Kidney (tissue), 13 donors: ENCODE measurements at regions not wholly inside any gene's neighbourhood (a gene's known extent, or its start where the extent isn't known, plus 50 kb on each side); places are given as distances from the start of the nearest gene placed in this dataset.

Experiments
- DNase-seq, 5 donors: peaks; one replicate each; pipeline ENCODE4 v3.0.0-alpha.2; 2013 to 2020
- FAIRE-seq: peaks from 2 replicates; lab custom pipeline; 2012; peaks lifted over from hg19 to GRCh38; lab: Jason Lieb, UNC
- H3K27ac ChIP-seq, 2 donors: one replicate each; pipeline ENCODE4 v1.7.0; 2013; ENCODE audit warnings: low read depth in 2 of 2, low read length in 2 of 2, inconsistent platforms in 1 of 2
- H3K27me3 ChIP-seq: one replicate; pipeline ENCODE4 v1.7.1; 2013; ENCODE audit warnings: low read length, inconsistent platforms; ENCODE audit not compliant: control insufficient read depth, insufficient read depth
- H3K36me3 ChIP-seq, 3 donors: one replicate each; pipeline versions ENCODE4 v1.7.0 to v1.7.1; 2013; ENCODE audit warnings: low read length in 3 of 3, control low read depth in 1 of 3, inconsistent platforms in 1 of 3; ENCODE audit not compliant: insufficient read depth in 3 of 3, control insufficient read depth in 2 of 3
- H3K4me1 ChIP-seq, 3 donors: one replicate each; pipeline versions ENCODE4 v1.7.0 to v1.7.1; 2013; ENCODE audit warnings: low read length in 3 of 3, inconsistent platforms in 1 of 3, low read depth in 1 of 3; ENCODE audit not compliant: control insufficient read depth in 2 of 3, insufficient read depth in 2 of 3
- H3K4me3 ChIP-seq, 3 donors: one replicate each; pipeline versions ENCODE4 v1.7.0 to v1.8.1; 2013; ENCODE audit warnings: low read length in 3 of 3, control low read depth in 1 of 3, inconsistent platforms in 1 of 3
- H3K9ac ChIP-seq, 3 donors: one replicate each; pipeline versions ENCODE4 v1.7.0 to v1.7.1; 2013; ENCODE audit warnings: low read length in 3 of 3, control low read depth in 1 of 3, inconsistent platforms in 1 of 3
- H3K9me3 ChIP-seq, 3 donors: one replicate each; pipeline versions ENCODE4 v1.7.0 to v1.7.1; 2013; ENCODE audit warnings: low read length in 3 of 3, control low read depth in 1 of 3, inconsistent platforms in 1 of 3; ENCODE audit not compliant: control insufficient read depth in 2 of 3, insufficient read depth in 1 of 3
- intact Hi-C: fragments of 100-400 bp; cut with DNase I; formaldehyde crosslinking; loops from one replicate; pipeline ENCODE4 v1.11.1; 2022
- TF ChIP-seq, protein P1 (sequence below): IDR thresholded peaks from 3 replicates; pipeline ENCODE4 v1.5.1; 2012; ENCODE audit warnings: mild to moderate bottlenecking, moderate library complexity, borderline replicate concordance; ENCODE audit not compliant: insufficient read depth; ENCODE audit errors: extremely low read depth
- donor health status: control.
- donor health status: control.
- donor health status: control.
- donor health status: control.
- donor health status: control.
- donor health status: DM: yes; HTN: yes; CAD: no.
- donor health status: Normal renal cell carcinoma (clear cell type).

DNA sequence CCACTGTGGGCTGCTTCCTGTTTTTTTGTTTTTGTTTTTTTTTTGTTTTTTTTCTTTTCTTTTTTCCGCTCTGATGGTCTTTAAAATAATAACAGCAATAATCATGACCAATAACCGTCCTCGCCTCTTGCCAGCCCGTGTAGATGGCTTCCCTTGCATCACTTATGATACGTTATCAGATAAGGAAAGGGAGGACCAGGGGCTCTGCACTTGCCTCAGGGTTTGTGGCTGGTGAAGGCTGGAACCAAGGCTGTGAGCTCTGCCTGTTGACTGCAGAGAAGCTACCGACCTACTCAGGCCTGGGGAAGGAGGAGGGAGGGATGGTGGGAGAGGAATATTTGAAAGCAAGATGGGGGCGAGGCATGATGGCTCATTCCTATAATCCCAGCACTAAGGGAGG, 114.0 kb upstream of the SDK2 start:
- intact Hi-C loops, result no loop called here
- TF ChIP-seq, protein P1, sequence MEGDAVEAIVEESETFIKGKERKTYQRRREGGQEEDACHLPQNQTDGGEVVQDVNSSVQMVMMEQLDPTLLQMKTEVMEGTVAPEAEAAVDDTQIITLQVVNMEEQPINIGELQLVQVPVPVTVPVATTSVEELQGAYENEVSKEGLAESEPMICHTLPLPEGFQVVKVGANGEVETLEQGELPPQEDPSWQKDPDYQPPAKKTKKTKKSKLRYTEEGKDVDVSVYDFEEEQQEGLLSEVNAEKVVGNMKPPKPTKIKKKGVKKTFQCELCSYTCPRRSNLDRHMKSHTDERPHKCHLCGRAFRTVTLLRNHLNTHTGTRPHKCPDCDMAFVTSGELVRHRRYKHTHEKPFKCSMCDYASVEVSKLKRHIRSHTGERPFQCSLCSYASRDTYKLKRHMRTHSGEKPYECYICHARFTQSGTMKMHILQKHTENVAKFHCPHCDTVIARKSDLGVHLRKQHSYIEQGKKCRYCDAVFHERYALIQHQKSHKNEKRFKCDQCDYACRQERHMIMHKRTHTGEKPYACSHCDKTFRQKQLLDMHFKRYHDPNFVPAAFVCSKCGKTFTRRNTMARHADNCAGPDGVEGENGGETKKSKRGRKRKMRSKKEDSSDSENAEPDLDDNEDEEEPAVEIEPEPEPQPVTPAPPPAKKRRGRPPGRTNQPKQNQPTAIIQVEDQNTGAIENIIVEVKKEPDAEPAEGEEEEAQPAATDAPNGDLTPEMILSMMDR, result no peak
- H3K9me3 ChIP-seq, result no peaks in the 10 kb centered on the region
- FAIRE-seq (no peak), DNase-seq (no peak)
- no peaks in the 10 kb centered on the region for H3K27me3 ChIP-seq
- no peak overlapping the region for H3K4me3 ChIP-seq
- no peak overlapping the region for H3K27ac ChIP-seq
- no peaks in the 10 kb centered on the region for H3K36me3 ChIP-seq
- no peak overlapping the region for H3K9ac ChIP-seq
- H3K4me1 ChIP-seq, result no peaks in the 10 kb centered on the region

DNA sequence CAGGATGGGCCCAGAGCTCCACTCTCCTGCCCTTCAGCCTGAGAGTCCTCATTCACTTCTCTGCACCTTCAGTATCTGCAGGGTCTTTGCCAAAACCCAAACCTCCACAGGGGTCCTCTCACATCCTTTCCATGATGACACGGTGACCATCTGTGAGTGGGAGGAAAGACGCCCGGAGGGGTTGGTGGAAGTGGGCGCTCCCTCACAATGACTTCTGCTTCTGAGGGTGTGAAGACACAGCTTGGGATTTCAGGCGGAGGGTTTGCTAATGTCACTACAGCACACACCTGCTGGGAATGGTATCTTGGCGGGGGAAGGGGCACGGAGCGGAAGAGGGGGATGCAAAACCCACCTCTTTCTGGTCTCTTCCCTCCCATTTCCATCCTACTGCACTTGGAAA, 115.1 kb upstream of the SDK2 start:
- no peaks in the 10 kb centered on the region for H3K9me3 ChIP-seq
- no peak overlapping the region for H3K9ac ChIP-seq
- no peak for FAIRE-seq
- no peak overlapping the region for H3K4me3 ChIP-seq
- DNase-seq, result peak in 1 of 5 donors; percentile 28
- TF ChIP-seq, protein P1, result no peak
- intact Hi-C loops, result no loop called here
- H3K4me1 ChIP-seq, result no peaks in the 10 kb centered on the region
- no peak overlapping the region for H3K27ac ChIP-seq
- H3K27me3 ChIP-seq, result no peaks in the 10 kb centered on the region
- no peaks in the 10 kb centered on the region for H3K36me3 ChIP-seq

DNA sequence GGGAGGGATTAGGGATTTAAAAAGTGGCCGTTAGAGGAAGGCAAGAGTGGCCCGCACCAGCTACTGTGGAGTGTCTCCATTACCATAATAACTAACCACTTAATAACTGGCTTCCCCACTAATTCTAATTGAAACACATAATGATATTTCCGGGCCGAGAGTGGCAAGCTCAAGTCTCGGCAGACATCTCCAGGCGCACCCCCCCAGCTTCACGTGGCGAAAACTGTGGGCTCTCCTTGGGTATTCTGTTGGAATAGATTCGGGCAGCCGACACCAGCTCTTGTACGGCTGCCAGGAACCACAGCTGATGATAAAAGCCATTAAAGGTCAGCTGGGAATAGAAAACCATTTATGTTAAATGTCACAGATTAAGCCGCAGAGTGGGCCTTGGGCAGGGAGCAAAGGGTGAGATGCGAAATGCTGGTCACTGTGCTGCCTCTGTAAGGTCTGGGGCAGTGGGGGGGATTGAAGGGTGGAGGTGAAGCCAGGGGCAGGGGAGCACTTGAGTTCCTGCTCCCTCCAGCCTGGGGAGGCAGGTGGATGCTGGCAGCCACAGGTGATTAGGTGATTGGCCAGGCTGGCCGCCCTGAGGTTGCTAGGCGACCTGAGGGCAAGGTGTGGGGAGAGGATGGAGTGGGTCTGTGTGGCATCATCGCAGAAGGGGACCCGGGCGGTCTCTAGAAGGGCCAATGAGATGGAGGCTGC, 115.6 kb upstream of the SDK2 start:
- no peak overlapping the region for H3K4me3 ChIP-seq
- no peaks in the 10 kb centered on the region for H3K4me1 ChIP-seq
- intact Hi-C loops, result no loop called here
- no peak overlapping the region for H3K9ac ChIP-seq
- FAIRE-seq, result no peak
- TF ChIP-seq, protein P1, result no peak
- no peak overlapping the region for H3K27ac ChIP-seq
- DNase-seq, result peak in 1 of 5 donors; percentile 65
- no peaks in the 10 kb centered on the region for H3K9me3 ChIP-seq
- no peaks in the 10 kb centered on the region for H3K27me3 ChIP-seq
- no peaks in the 10 kb centered on the region for H3K36me3 ChIP-seq

DNA sequence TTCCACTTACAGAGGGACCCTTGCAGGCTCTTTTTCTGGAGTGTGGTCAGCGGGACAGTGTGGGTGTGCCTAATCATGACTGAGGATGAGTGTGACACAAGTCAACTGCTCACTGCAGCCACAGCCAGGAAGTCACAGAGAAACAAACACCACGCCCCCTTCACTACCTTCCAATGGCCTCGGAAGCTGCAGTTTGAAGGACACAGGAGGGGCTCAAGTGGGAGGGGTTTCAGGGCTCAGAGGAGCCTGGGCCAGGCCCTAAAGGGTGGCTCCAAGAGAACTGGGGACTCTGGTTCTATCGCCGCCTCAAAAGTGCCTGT, 116.2 kb upstream of the SDK2 start:
- FAIRE-seq, result no peak
- intact Hi-C loops, result no loop called here
- DNase-seq, result no peak
- no peaks in the 10 kb centered on the region for H3K36me3 ChIP-seq
- no peaks in the 10 kb centered on the region for H3K9me3 ChIP-seq
- no peaks in the 10 kb centered on the region for H3K4me1 ChIP-seq
- TF ChIP-seq, protein P1, result no peak
- no peaks in the 10 kb centered on the region for H3K27me3 ChIP-seq
- no peak overlapping the region for H3K27ac ChIP-seq
- H3K4me3 ChIP-seq, result no peak overlapping the region
- no peak overlapping the region for H3K9ac ChIP-seq
